ENCODE measurements at regions not wholly inside any gene's neighbourhood (a gene's known extent, or its start where the extent isn't known, plus 50 kb on each side); places are given as distances from the start of the nearest gene placed in this dataset.

DNA sequence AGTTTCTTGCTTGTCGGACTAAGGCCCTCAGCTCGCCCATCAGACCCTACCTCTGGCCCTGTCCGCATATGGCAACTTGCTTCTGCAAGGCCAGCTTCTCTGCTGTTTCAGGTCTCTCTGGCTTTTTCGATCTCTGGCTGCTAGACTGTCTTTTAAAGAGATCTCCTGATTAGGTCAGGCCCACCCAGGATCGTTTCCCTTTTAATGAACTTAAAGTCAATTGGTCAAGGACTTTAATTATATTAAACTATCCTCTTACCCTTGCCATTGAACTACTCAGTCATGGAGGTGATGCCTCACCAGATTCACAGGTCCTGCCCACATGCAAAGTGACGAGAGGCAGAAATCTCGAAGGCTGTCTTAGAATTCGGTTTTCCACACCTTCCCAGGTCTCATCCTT, 670.9 kb downstream of the GATA3 start:
- no peaks in the 10 kb centered on the region for H3K27me3 ChIP-seq (ENCODE audit: control insufficient read depth, insufficient read depth, low read length)
- no peaks in the 10 kb centered on the region for H3K36me3 ChIP-seq (replicated peaks; ENCODE audit: control insufficient read depth, insufficient read depth, low read length)
- no peak for DNase-seq
- no peak overlapping the region for H3K4me3 ChIP-seq (ENCODE audit: insufficient read depth, low read depth, low read length)

DNA sequence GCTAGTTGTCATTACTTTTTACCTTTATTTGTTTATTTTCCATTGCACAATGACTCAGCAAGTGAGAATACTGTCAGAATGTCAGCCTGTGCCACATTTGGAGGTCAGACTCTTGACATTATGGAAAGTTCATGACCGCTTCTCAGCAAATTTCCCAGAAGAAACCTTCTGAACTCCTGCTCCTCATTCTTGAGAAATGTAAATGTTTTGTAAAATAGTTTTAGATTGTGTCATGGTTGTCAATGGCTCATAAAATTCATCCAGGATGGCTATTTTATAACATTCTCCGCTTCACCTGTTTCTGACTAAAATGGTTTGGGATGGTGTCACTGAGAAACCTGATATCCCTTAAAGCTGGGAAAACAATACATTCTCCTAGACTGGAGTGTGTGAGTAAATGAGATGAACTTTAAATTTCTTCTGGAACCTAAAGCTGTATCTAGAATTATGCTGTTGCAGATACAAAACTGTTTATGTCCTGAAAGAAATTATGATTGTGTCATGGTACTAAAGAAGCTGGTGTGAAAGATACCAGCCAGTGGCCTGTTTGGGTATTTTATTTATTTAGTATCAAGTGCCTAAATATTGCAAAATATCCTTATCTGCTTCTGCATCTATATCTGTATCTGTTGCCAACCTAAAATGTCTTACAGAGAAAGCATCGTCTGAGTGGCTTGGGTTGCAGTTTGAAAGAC, 671.7 kb downstream of the GATA3 start:
- Histone ChIP-seq H3K36me3 (replicated peaks; ENCODE audit: control insufficient read depth, insufficient read depth, low read length) (no peaks in the 10 kb centered on the region), H3K4me3 (ENCODE audit: insufficient read depth, low read depth, low read length) (no peak overlapping the region), H3K27me3 (ENCODE audit: control insufficient read depth, insufficient read depth, low read length) (no peaks in the 10 kb centered on the region)
- no peak for DNase-seq

GRCh38 chr10:8726779-8727084, 672.2 kb downstream of the GATA3 start:
- no peak for DNase-seq
- H3K36me3 ChIP-seq (replicated peaks; ENCODE audit: control insufficient read depth, insufficient read depth, low read length): no peaks in the 10 kb centered on the region
- H3K27me3 ChIP-seq (ENCODE audit: control insufficient read depth, insufficient read depth, low read length): no peaks in the 10 kb centered on the region
- H3K4me3 ChIP-seq (ENCODE audit: insufficient read depth, low read depth, low read length): no peak overlapping the region

DNA sequence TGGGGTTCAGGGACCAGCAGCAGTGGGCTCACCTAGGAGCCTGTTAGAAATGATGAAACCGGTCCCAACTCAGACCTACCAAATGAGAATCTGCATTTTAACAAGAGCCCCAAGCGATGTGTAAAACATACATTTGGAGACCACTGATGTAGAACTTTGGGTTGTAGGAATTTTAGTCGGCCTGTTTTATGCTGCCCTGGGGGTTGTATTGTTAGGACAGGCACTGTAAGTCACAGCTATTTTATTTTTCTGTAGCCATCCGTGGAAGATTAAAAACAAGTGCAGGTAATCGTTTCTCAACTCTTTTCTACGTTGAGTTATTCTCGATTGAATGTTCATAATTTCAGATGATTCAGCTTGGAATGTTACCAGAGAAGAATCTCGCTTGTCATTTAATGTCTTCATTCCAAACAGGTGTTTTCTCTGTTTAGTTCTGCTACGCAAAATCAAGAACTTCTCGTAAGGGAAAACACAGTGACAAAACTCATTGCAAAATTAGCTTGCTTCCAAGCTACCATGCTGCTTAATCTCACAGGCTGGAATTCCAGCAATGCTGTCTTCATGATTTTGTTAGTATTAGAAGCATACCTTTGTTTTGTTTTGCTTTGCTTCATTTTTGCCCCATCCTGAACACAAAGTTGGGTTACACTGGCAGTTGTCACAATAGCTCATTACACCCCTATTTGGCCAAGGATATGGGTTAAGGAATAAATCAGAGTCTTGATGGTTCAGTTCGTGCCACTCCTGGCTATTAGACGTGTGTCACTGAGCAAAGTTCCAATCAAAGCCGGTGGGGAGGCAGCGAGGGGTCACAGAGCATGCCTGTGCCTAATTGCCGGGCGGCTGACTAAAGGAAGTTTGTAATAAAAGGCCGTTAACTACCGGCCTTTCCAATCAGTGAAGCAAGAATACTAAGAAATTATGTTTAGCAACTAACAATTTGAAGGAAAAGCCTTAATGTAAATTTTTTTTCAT, 676.9 kb downstream of the GATA3 start:
- H3K27me3 ChIP-seq (ENCODE audit: control insufficient read depth, insufficient read depth, low read length): no peaks in the 10 kb centered on the region
- DNase-seq: no peak
- H3K36me3 ChIP-seq (replicated peaks; ENCODE audit: control insufficient read depth, insufficient read depth, low read length): no peaks in the 10 kb centered on the region
- H3K4me3 ChIP-seq (ENCODE audit: insufficient read depth, low read depth, low read length): no peak overlapping the region

DNA sequence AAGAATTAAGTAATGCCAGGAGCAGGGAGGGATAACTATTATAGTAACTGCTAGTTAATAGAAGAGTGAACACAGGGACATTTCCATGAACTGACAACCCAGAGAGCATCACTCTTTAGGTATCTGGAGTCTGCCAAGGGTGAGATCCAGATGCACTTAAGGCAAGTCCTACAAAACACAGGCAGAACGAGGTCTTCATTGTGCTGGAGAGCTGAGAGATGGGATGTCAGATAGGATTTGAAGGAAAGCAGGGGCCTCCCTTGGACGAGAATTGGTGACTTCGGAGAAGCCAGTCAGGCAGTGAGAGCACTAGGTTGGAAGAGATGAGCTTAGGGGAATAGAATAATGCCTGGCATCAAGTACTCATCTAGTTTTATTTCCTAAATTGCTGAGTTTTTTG, 684.5 kb downstream of the GATA3 start:
- Histone ChIP-seq H3K36me3 (replicated peaks; ENCODE audit: control insufficient read depth, insufficient read depth, low read length) (no peaks in the 10 kb centered on the region), H3K4me3 (ENCODE audit: insufficient read depth, low read depth, low read length) (no peak overlapping the region), H3K27me3 (ENCODE audit: control insufficient read depth, insufficient read depth, low read length) (no peaks in the 10 kb centered on the region)
- no peak for DNase-seq

- H3K27me3 ChIP-seq (ENCODE audit: control insufficient read depth, insufficient read depth, low read length): no peaks in the 10 kb centered on the region
- no peaks in the 10 kb centered on the region for H3K36me3 ChIP-seq (replicated peaks; ENCODE audit: control insufficient read depth, insufficient read depth, low read length)
- no peak overlapping the region for H3K4me3 ChIP-seq (ENCODE audit: insufficient read depth, low read depth, low read length)
- DNase-seq: no peak
Measured at GRCh38 chr10:8752146-8752843, 697.8 kb downstream of the GATA3 start.

DNA sequence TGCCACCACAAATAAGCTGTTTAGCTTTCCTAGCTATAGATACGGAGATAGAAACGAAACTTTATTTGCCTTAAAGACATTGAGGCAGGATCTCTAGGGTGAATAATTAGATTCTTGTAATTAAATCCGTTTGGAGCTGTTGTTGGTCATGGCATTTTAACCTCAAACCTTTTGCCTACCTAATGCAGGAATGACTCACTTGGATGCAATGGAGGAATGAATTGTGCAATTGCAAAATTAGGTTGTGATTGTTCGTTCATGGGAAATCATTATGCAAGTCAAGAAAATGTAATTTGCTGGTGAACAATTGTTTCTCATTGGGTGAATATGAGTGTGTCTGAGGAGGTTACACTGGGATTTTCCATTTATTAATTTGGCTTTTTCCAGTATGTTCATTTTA, 703.5 kb downstream of the GATA3 start:
- H3K4me3 ChIP-seq (ENCODE audit: insufficient read depth, low read depth, low read length): no peak overlapping the region

DNA sequence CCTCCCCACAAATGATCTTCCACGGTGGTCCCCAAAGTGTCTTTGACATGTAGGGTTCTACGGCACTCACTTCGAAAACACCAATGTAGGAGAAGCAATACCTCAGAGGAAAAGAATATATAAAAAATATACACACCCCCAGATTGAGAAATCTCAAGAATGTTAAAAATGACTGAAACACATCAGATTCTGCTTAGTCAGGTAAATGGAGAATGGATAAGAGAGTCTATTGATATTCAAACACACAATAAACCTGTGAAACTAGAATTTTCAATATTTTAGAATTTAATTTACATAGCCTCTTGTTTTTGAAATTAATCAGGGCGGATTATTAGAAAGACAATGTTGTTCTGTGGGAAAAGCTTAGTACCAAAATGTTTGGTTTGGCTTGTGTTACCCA, 712.4 kb downstream of the GATA3 start:
- DNase-seq: no peak
- H3K27me3 ChIP-seq (ENCODE audit: control insufficient read depth, insufficient read depth, low read length): no peaks in the 10 kb centered on the region
- H3K36me3 ChIP-seq (replicated peaks; ENCODE audit: control insufficient read depth, insufficient read depth, low read length): no peaks in the 10 kb centered on the region
- no peak overlapping the region for H3K4me3 ChIP-seq (ENCODE audit: insufficient read depth, low read depth, low read length)

More for the DNA sequence above, 703.5 kb downstream of the GATA3 start:
- Histone ChIP-seq H3K27me3 (ENCODE audit: control insufficient read depth, insufficient read depth, low read length) (no peaks in the 10 kb centered on the region), H3K36me3 (replicated peaks; ENCODE audit: control insufficient read depth, insufficient read depth, low read length) (no peaks in the 10 kb centered on the region)
- no peak for DNase-seq

- DNase-seq: no peak
- Histone ChIP-seq H3K4me3 (ENCODE audit: insufficient read depth, low read depth, low read length) (no peak overlapping the region), H3K27me3 (ENCODE audit: control insufficient read depth, insufficient read depth, low read length) (no peaks in the 10 kb centered on the region), H3K36me3 (replicated peaks; ENCODE audit: control insufficient read depth, insufficient read depth, low read length) (no peaks in the 10 kb centered on the region)
Measured at GRCh38 chr10:8767591-8767990, 713.1 kb downstream of the GATA3 start.

DNA sequence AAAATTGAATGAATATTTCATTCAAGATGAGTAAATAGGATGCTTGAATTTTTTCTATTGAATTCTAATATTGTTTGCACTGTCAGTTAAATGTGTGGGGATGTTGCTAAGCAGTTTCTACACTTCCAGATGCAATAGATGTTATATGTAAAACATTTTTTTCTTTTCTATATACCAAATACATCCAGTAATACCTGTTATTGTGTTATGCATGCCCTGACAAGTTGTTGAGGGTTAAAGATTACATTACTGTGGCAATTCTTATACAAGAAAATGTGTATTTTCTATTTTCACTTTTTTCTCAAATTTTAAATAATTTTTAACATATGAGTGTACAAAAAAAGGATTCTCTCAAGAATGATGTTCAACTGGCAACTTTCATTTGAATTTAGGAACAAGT, 713.9 kb downstream of the GATA3 start:
- H3K27me3 ChIP-seq (ENCODE audit: control insufficient read depth, insufficient read depth, low read length): no peaks in the 10 kb centered on the region
- no peak overlapping the region for H3K4me3 ChIP-seq (ENCODE audit: insufficient read depth, low read depth, low read length)
- DNase-seq: no peak
- no peaks in the 10 kb centered on the region for H3K36me3 ChIP-seq (replicated peaks; ENCODE audit: control insufficient read depth, insufficient read depth, low read length)

- Histone ChIP-seq H3K27me3 (ENCODE audit: control insufficient read depth, insufficient read depth, low read length) (no peaks in the 10 kb centered on the region), H3K36me3 (replicated peaks; ENCODE audit: control insufficient read depth, insufficient read depth, low read length) (no peaks in the 10 kb centered on the region), H3K4me3 (ENCODE audit: insufficient read depth, low read depth, low read length) (no peak overlapping the region)
- DNase-seq: no peak
Measured at GRCh38 chr10:8768852-8769251, 714.4 kb downstream of the GATA3 start.

GRCh38 chr10:8776926-8777622, 722.6 kb downstream of the GATA3 start:
- no peak for DNase-seq
- Histone ChIP-seq H3K27me3 (ENCODE audit: control insufficient read depth, insufficient read depth, low read length) (no peaks in the 10 kb centered on the region), H3K4me3 (ENCODE audit: insufficient read depth, low read depth, low read length) (no peak overlapping the region), H3K36me3 (replicated peaks; ENCODE audit: control insufficient read depth, insufficient read depth, low read length) (no peaks in the 10 kb centered on the region)

GRCh38 chr10:8778713-8779112, 724.2 kb downstream of the GATA3 start:
- no peak for DNase-seq
- no peaks in the 10 kb centered on the region for H3K36me3 ChIP-seq (replicated peaks; ENCODE audit: control insufficient read depth, insufficient read depth, low read length)
- H3K27me3 ChIP-seq (ENCODE audit: control insufficient read depth, insufficient read depth, low read length): no peaks in the 10 kb centered on the region
- no peak overlapping the region for H3K4me3 ChIP-seq (ENCODE audit: insufficient read depth, low read depth, low read length)

GRCh38 chr10:8787649-8788048, 733.2 kb downstream of the GATA3 start:
- no peak for DNase-seq
- no peaks in the 10 kb centered on the region for H3K36me3 ChIP-seq (replicated peaks; ENCODE audit: control insufficient read depth, insufficient read depth, low read length)
- H3K4me3 ChIP-seq (ENCODE audit: insufficient read depth, low read depth, low read length): no peak overlapping the region
- no peaks in the 10 kb centered on the region for H3K27me3 ChIP-seq (ENCODE audit: control insufficient read depth, insufficient read depth, low read length)
